Liver (tissue), 8 donors: ENCODE measurements at regions not wholly inside any gene's neighbourhood (a gene's known extent, or its start where the extent isn't known, plus 50 kb on each side); places are given as distances from the start of the nearest gene placed in this dataset.

ENCODE experiments used
- DNase-seq: peaks from one replicate; pipeline ENCODE4 v3.0.0-alpha.2; 2017; ENCODE audit warnings: low spot score
- H3K27ac ChIP-seq, 2 donors: one replicate each; pipeline ENCODE4 v1.7.0; 2013; ENCODE audit warnings: inconsistent platforms in 2 of 2, low read length in 2 of 2, control low read depth in 1 of 2, low read depth in 1 of 2, mild to moderate bottlenecking in 1 of 2
- H3K27me3 ChIP-seq, 4 donors: one replicate each; pipeline versions ENCODE4 v1.6.1 to v1.7.0; 2013; ENCODE audit warnings: low read length in 3 of 4, inconsistent platforms in 1 of 4, mild to moderate bottlenecking in 1 of 4, moderate library complexity in 1 of 4; ENCODE audit not compliant: control insufficient read depth in 4 of 4, insufficient read depth in 4 of 4
- H3K36me3 ChIP-seq, 4 donors: one replicate each; pipeline versions ENCODE4 v1.6.1 to v1.7.0; 2013; ENCODE audit warnings: low read length in 3 of 4, mild to moderate bottlenecking in 3 of 4, low read depth in 1 of 4, moderate library complexity in 1 of 4; ENCODE audit not compliant: control insufficient read depth in 4 of 4, insufficient read depth in 3 of 4
- H3K4me1 ChIP-seq, 4 donors: one replicate each; pipeline versions ENCODE4 v1.6.1 to v1.7.0; 2013; ENCODE audit warnings: low read length in 3 of 4, mild to moderate bottlenecking in 3 of 4, moderate library complexity in 1 of 4; ENCODE audit not compliant: control insufficient read depth in 4 of 4, insufficient read depth in 4 of 4
- H3K4me3 ChIP-seq, 3 donors: one replicate each; pipeline versions ENCODE4 v1.6.1 to v1.7.0; 2013; ENCODE audit warnings: low read length in 3 of 3, control low read depth in 1 of 3, low read depth in 1 of 3, mild to moderate bottlenecking in 1 of 3
- H3K9ac ChIP-seq, 2 donors: one replicate each; pipeline ENCODE4 v1.7.0; 2013; ENCODE audit warnings: low read length in 2 of 2, mild to moderate bottlenecking in 2 of 2, moderate library complexity in 2 of 2, control low read depth in 1 of 2, low read depth in 1 of 2
- H3K9me3 ChIP-seq, 4 donors: one replicate each; pipeline versions ENCODE4 v1.6.1 to v1.7.0; 2013; ENCODE audit warnings: low read length in 3 of 4; ENCODE audit not compliant: control insufficient read depth in 4 of 4
- CTCF ChIP-seq: fragments of 150-350 bp; IDR thresholded peaks from 2 replicates; pipeline ENCODE4 v1.5.1; 2017; ENCODE audit warnings: improper control_type of control experiment, low read depth, low read length; ENCODE audit not compliant: missing input control
- EGR1 ChIP-seq, 2 donors: IDR thresholded peaks; 2 replicates each; pipeline ENCODE4 v1.6.1; 2016 to 2018; ENCODE audit warnings: antibody characterized with exemption in 2 of 2, low read depth in 2 of 2
- GABPA ChIP-seq, 2 donors: IDR thresholded peaks in 1 of 2; conservative IDR thresholded peaks in 1 of 2; 2 replicates each; pipeline ENCODE4 v1.6.1; 2016; ENCODE audit warnings: antibody characterized with exemption in 2 of 2, mild to moderate bottlenecking in 1 of 2, moderate library complexity in 1 of 2
- HNF4A ChIP-seq, 2 donors: conservative IDR thresholded peaks; 2 replicates each; pipeline ENCODE4 v1.6.1; 2016; ENCODE audit warnings: antibody characterized with exemption in 2 of 2, mild to moderate bottlenecking in 2 of 2
- HNF4G ChIP-seq: IDR thresholded peaks from 2 replicates; pipeline ENCODE4 v1.6.1; 2016; ENCODE audit warnings: antibody characterized with exemption
- JUND ChIP-seq, 2 donors: IDR thresholded peaks; 2 replicates each; pipeline ENCODE4 v1.6.1; 2016; ENCODE audit warnings: antibody characterized with exemption in 2 of 2
- MAX ChIP-seq: IDR thresholded peaks from 2 replicates; pipeline ENCODE4 v1.6.1; 2016; ENCODE audit warnings: antibody characterized with exemption
- NR2F2 ChIP-seq: IDR thresholded peaks from 2 replicates; pipeline ENCODE4 v1.6.1; 2016; ENCODE audit warnings: antibody characterized with exemption
- REST ChIP-seq: IDR thresholded peaks from 2 replicates; pipeline ENCODE4 v1.6.1; 2016; ENCODE audit warnings: antibody characterized with exemption, mild to moderate bottlenecking
- SP1 ChIP-seq: IDR thresholded peaks from 2 replicates; pipeline ENCODE4 v1.6.1; 2018; ENCODE audit warnings: antibody characterized with exemption, mild to moderate bottlenecking
- TAF1 ChIP-seq: conservative IDR thresholded peaks from 2 replicates; pipeline ENCODE4 v1.6.1; 2016; ENCODE audit warnings: antibody characterized with exemption, mild to moderate bottlenecking
- YY1 ChIP-seq: IDR thresholded peaks from 2 replicates; pipeline ENCODE4 v1.6.1; 2016; ENCODE audit warnings: antibody characterized with exemption, mild to moderate bottlenecking
- ZBTB33 ChIP-seq: IDR thresholded peaks from 2 replicates; pipeline ENCODE4 v1.6.1; 2016; ENCODE audit warnings: antibody characterized with exemption
- WGBS: extraction: QIAGEN DNeasy Blood & Tissue Kit; methylation state at CpG from one replicate; pipeline ENCODE4 v1.1.7; 2013; 5-methylcytosine and 5-hydroxymethylcytosine counted together
- donor health status: healthy.
- donor health status: healthy.
- donor health status: healthy.
- donor health status: healthy.
- donor health status: healthy.

- Histone ChIP-seq H3K27me3 (peaks cover 0 to 8% (median 0%) of the 10 kb centered on the region in 4 donors), H3K4me3 (no peak overlapping the region), H3K9me3 (no peaks in the 10 kb centered on the region), H3K9ac (no peak overlapping the region), H3K36me3 (no peaks in the 10 kb centered on the region), H3K27ac (no peak overlapping the region), H3K4me1 (no peaks in the 10 kb centered on the region)
- no peak for DNase-seq
- 79% methylated on average over 13 of the region's 13 CpGs for WGBS
- TF ChIP-seq JUND (IDR thresholded peaks at IDR 0.05) = no peak
- no peak for TF ChIP-seq HNF4A (conservative IDR thresholded peaks at IDR 0.05)
- TF ChIP-seq EGR1 (IDR thresholded peaks at IDR 0.05; ENCODE audit: low read depth in 2 of 2) = no peak
- TF ChIP-seq NR2F2 = no peak
- no peak for TF ChIP-seq MAX
- TF ChIP-seq REST = no peak
- TF ChIP-seq ZBTB33 = no peak
These were observed 75.9 kb downstream of the EDN3 start for GRCh38 chr20:59376109-59376841.

GRCh38 chr20:59376998-59377397, 76.6 kb downstream of the EDN3 start:
- no peak for TF ChIP-seq NR2F2
- TF ChIP-seq YY1 = no peak
- TF ChIP-seq TAF1 = no peak
- TF ChIP-seq HNF4G = no peak
- TF ChIP-seq SP1 = no peak
- no peak for TF ChIP-seq JUND (IDR thresholded peaks at IDR 0.05)
- no peak for TF ChIP-seq GABPA (IDR thresholded peaks at IDR 0.05 in 1 of 2, conservative IDR thresholded peaks at IDR 0.05 in 1 of 2)
- TF ChIP-seq CTCF = no peak
- no peak for TF ChIP-seq MAX
- 77% methylated on average over 8 of the region's 8 CpGs for WGBS
- Histone ChIP-seq H3K36me3 (no peaks in the 10 kb centered on the region), H3K9ac (no peak overlapping the region), H3K4me1 (no peaks in the 10 kb centered on the region), H3K9me3 (no peaks in the 10 kb centered on the region), H3K27ac (no peak overlapping the region), H3K4me3 (no peak overlapping the region), H3K27me3 (peaks cover 0 to 8% (median 0%) of the 10 kb centered on the region in 4 donors)
- no peak for DNase-seq
